ENCODE measurements at regions not wholly inside any gene's neighbourhood (a gene's known extent, or its start where the extent isn't known, plus 50 kb on each side); places are given as distances from the start of the nearest gene placed in this dataset.

DNA sequence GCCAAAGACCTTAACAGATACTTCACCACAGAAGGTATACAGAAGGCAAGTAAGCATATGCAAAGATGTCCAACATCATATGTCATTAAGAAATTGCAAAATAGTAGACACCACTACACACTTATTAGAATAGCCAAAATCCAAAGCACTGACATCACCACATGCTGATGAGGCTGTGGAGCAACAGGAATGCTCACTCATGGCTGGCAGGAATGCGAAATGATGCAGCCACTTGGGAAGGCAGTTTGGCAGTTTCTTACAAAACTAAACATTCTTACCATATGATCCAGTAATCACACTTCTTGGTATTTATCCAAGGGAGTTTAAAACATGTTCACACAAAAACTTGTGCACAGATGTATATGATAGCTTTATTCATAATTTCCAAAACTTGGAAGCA is 261.2 kb upstream of the AJAP1 start:
- H3K36me3 ChIP-seq (ENCODE audit: insufficient read depth, low read length), result no peaks in the 10 kb centered on the region
- H3K4me3 ChIP-seq (ENCODE audit: low read length), result no peak overlapping the region
- H3K27me3 ChIP-seq (ENCODE audit: insufficient read depth, low read length, poor library complexity, severe bottlenecking), result no peaks in the 10 kb centered on the region
- H3K27ac ChIP-seq (ENCODE audit: low read depth, low read length), result no peak overlapping the region
- H3K4me1 ChIP-seq (ENCODE audit: insufficient read depth, low read length), result no peaks in the 10 kb centered on the region
- POLR2A ChIA-PET, result no interaction called here
- no peaks in the 10 kb centered on the region for H3K4me1 Mint-ChIP-seq
- CTCF ChIA-PET, result no interaction called here
- H3K9me3 ChIP-seq (ENCODE audit: low read length), result no peaks in the 10 kb centered on the region
- peaks cover 6 to 12% (median 10%) of the 10 kb centered on the region in 5 donors for H3K9me3 Mint-ChIP-seq
- no peaks in the 10 kb centered on the region for H3K36me3 Mint-ChIP-seq
- H3K27me3 Mint-ChIP-seq, result peaks cover 2 to 11% of the 10 kb centered on the region in 2 donors
- DNase-seq, result no peak
- no peak overlapping the region for H3K27ac Mint-ChIP-seq
- no peak overlapping the region for H3K4me3 Mint-ChIP-seq

DNA sequence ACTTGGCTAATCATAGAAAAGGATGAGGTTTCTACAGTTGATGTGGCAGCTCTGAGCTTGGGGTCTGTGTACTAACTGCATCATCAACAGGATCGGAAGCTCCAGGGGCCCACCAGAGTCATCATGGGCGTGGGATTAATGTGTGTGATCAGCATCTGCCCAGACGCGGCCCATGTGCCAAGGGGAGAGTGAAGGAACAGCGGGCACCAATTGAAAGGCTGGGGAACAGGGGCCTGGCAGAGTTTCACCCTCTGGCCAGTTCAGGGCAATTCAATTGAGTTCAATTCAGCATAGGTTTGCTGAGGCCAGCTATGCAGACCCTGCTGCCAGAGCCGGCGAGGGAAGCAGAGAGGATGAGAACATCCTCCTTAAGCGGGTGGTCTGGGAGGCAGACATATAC is 260.0 kb upstream of the AJAP1 start:
- Histone ChIP-seq H3K9me3 (ENCODE audit: low read length) (no peaks in the 10 kb centered on the region), H3K27me3 (ENCODE audit: insufficient read depth, low read length, poor library complexity, severe bottlenecking) (no peaks in the 10 kb centered on the region), H3K27ac (ENCODE audit: low read depth, low read length) (no peak overlapping the region), H3K4me1 (ENCODE audit: insufficient read depth, low read length) (no peaks in the 10 kb centered on the region), H3K36me3 (ENCODE audit: insufficient read depth, low read length) (no peaks in the 10 kb centered on the region), H3K4me3 (ENCODE audit: low read length) (no peak overlapping the region)
- no peaks in the 10 kb centered on the region for H3K4me1 Mint-ChIP-seq
- ChIA-PET CTCF (no interaction called here), POLR2A (no interaction called here)
- no peak overlapping the region for H3K27ac Mint-ChIP-seq
- DNase-seq, result no peak
- no peaks in the 10 kb centered on the region for H3K36me3 Mint-ChIP-seq
- H3K4me3 Mint-ChIP-seq, result no peak overlapping the region
- peaks cover 2 to 11% of the 10 kb centered on the region in 2 donors for H3K27me3 Mint-ChIP-seq
- peaks cover 6 to 12% (median 10%) of the 10 kb centered on the region in 5 donors for H3K9me3 Mint-ChIP-seq

- peaks cover 0 to 11% of the 10 kb centered on the region in 2 donors for H3K27me3 Mint-ChIP-seq
- H3K4me1 ChIP-seq (ENCODE audit: insufficient read depth, low read length), result no peaks in the 10 kb centered on the region
- no peaks in the 10 kb centered on the region for H3K36me3 Mint-ChIP-seq
- H3K4me3 Mint-ChIP-seq, result no peak overlapping the region
- CTCF ChIA-PET, result no interaction called here
- H3K4me3 ChIP-seq (ENCODE audit: low read length), result no peak overlapping the region
- no peaks in the 10 kb centered on the region for H3K9me3 ChIP-seq (ENCODE audit: low read length)
- peaks cover 6 to 12% (median 10%) of the 10 kb centered on the region in 5 donors for H3K9me3 Mint-ChIP-seq
- no peaks in the 10 kb centered on the region for H3K4me1 Mint-ChIP-seq
- no peak overlapping the region for H3K27ac ChIP-seq (ENCODE audit: low read depth, low read length)
- H3K27ac Mint-ChIP-seq, result no peak overlapping the region
- no peaks in the 10 kb centered on the region for H3K36me3 ChIP-seq (ENCODE audit: insufficient read depth, low read length)
- POLR2A ChIA-PET, result no interaction called here
- H3K27me3 ChIP-seq (ENCODE audit: insufficient read depth, low read length, poor library complexity, severe bottlenecking), result no peaks in the 10 kb centered on the region
- DNase-seq, result no peak
These were observed 259.3 kb upstream of the AJAP1 start for GRCh38 chr1:4395158-4395557.

GRCh38 chr1:4395676-4396075 is 258.7 kb upstream of the AJAP1 start:
- Histone ChIP-seq H3K9me3 (ENCODE audit: low read length) (no peaks in the 10 kb centered on the region), H3K27me3 (ENCODE audit: insufficient read depth, low read length, poor library complexity, severe bottlenecking) (no peaks in the 10 kb centered on the region), H3K4me1 (ENCODE audit: insufficient read depth, low read length) (no peaks in the 10 kb centered on the region), H3K36me3 (ENCODE audit: insufficient read depth, low read length) (no peaks in the 10 kb centered on the region), H3K4me3 (ENCODE audit: low read length) (no peak overlapping the region), H3K27ac (ENCODE audit: low read depth, low read length) (no peak overlapping the region)
- Mint-ChIP-seq H3K36me3 (no peaks in the 10 kb centered on the region), H3K9me3 (peaks cover 6 to 12% (median 10%) of the 10 kb centered on the region in 5 donors), H3K4me3 (no peak overlapping the region), H3K27ac (no peak overlapping the region), H3K27me3 (peaks cover 0 to 11% of the 10 kb centered on the region in 2 donors), H3K4me1 (no peaks in the 10 kb centered on the region)
- CTCF ChIA-PET, result no interaction called here
- POLR2A ChIA-PET, result no interaction called here
- no peak for DNase-seq

- Histone ChIP-seq H3K27ac (ENCODE audit: low read depth, low read length) (no peak overlapping the region), H3K27me3 (ENCODE audit: insufficient read depth, low read length, poor library complexity, severe bottlenecking) (no peaks in the 10 kb centered on the region), H3K36me3 (ENCODE audit: insufficient read depth, low read length) (no peaks in the 10 kb centered on the region), H3K4me1 (ENCODE audit: insufficient read depth, low read length) (no peaks in the 10 kb centered on the region), H3K9me3 (ENCODE audit: low read length) (no peaks in the 10 kb centered on the region), H3K4me3 (ENCODE audit: low read length) (no peak overlapping the region)
- Mint-ChIP-seq H3K36me3 (no peaks in the 10 kb centered on the region), H3K27me3 (peaks cover 1 to 6% of the 10 kb centered on the region in 2 donors), H3K27ac (no peak overlapping the region), H3K4me3 (no peak overlapping the region), H3K4me1 (no peaks in the 10 kb centered on the region), H3K9me3 (peaks cover 6 to 12% (median 8%) of the 10 kb centered on the region in 5 donors)
- ChIA-PET CTCF (no interaction called here), POLR2A (no interaction called here)
- DNase-seq, result no peak
These were observed 257.9 kb upstream of the AJAP1 start for GRCh38 chr1:4396551-4396950.

DNA sequence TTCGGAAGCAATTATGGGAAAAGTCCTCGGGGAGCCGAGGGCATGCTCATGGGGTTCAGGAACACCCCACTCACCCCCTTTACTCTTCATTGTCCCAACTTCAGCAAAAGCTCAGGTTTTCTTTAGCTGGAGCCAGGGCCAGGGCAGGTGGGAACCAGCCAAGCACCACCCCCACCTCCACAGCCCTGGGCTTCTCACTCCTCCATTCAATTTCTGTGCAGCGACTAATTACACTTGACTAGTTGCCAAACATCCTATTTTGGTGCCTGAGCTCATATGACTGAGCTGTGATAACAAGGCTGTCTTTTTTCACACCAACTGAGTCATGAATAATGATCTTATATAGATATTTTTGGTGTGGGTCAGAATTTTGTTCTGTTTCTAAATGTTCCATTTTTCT is 257.2 kb upstream of the AJAP1 start:
- no peak overlapping the region for H3K4me3 ChIP-seq (ENCODE audit: low read length)
- Mint-ChIP-seq H3K27ac (no peak overlapping the region), H3K4me3 (no peak overlapping the region), H3K36me3 (no peaks in the 10 kb centered on the region), H3K27me3 (peaks cover 1 to 5% of the 10 kb centered on the region in 2 donors), H3K9me3 (peaks cover 4 to 12% (median 8%) of the 10 kb centered on the region in 5 donors), H3K4me1 (no peaks in the 10 kb centered on the region)
- CTCF ChIA-PET, result no interaction called here
- H3K4me1 ChIP-seq (ENCODE audit: insufficient read depth, low read length), result no peaks in the 10 kb centered on the region
- H3K27ac ChIP-seq (ENCODE audit: low read depth, low read length), result no peak overlapping the region
- no peaks in the 10 kb centered on the region for H3K36me3 ChIP-seq (ENCODE audit: insufficient read depth, low read length)
- no peaks in the 10 kb centered on the region for H3K9me3 ChIP-seq (ENCODE audit: low read length)
- no peaks in the 10 kb centered on the region for H3K27me3 ChIP-seq (ENCODE audit: insufficient read depth, low read length, poor library complexity, severe bottlenecking)
- no peak for DNase-seq
- POLR2A ChIA-PET, result no interaction called here

DNA sequence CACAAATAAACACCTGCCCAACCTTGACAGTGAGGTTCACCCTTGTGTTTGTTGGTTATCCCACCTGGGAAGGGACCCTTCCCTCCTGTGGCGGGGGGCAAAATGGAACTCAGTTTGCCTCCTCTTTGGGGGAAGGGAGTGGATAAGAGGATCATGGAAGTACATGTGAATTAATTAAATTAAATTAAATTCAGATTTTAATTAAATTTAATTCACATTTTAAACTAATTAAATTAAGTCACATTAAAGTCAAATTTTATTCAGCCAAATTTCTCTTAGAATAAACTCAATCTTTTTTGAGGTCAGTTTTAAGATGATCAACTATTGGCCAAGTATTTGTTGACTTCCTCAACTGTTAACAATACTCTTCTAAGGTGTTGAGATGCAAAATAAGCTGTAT is 252.4 kb upstream of the AJAP1 start:
- H3K9me3 ChIP-seq (ENCODE audit: low read length), result no peaks in the 10 kb centered on the region
- Mint-ChIP-seq H3K4me1 (no peaks in the 10 kb centered on the region), H3K36me3 (no peaks in the 10 kb centered on the region), H3K27me3 (peaks cover 0 to 8% of the 10 kb centered on the region in 2 donors), H3K9me3 (no peaks in the 10 kb centered on the region), H3K27ac (no peak overlapping the region), H3K4me3 (no peak overlapping the region)
- CTCF ChIA-PET, result no interaction called here
- H3K4me1 ChIP-seq (ENCODE audit: insufficient read depth, low read length), result no peaks in the 10 kb centered on the region
- no peaks in the 10 kb centered on the region for H3K36me3 ChIP-seq (ENCODE audit: insufficient read depth, low read length)
- no peaks in the 10 kb centered on the region for H3K27me3 ChIP-seq (ENCODE audit: insufficient read depth, low read length, poor library complexity, severe bottlenecking)
- DNase-seq, result no peak
- POLR2A ChIA-PET, result no interaction called here
- H3K27ac ChIP-seq (ENCODE audit: low read depth, low read length), result no peak overlapping the region
- H3K4me3 ChIP-seq (ENCODE audit: low read length), result no peak overlapping the region

GRCh38 chr1:4404854-4405590 is 249.4 kb upstream of the AJAP1 start:
- CTCF ChIA-PET, result no interaction called here
- Histone ChIP-seq H3K36me3 (ENCODE audit: insufficient read depth, low read length) (no peaks in the 10 kb centered on the region), H3K27ac (ENCODE audit: low read depth, low read length) (no peak overlapping the region), H3K27me3 (ENCODE audit: insufficient read depth, low read length, poor library complexity, severe bottlenecking) (no peaks in the 10 kb centered on the region), H3K4me1 (ENCODE audit: insufficient read depth, low read length) (no peaks in the 10 kb centered on the region), H3K9me3 (ENCODE audit: low read length) (no peaks in the 10 kb centered on the region), H3K4me3 (ENCODE audit: low read length) (no peak overlapping the region)
- H3K36me3 Mint-ChIP-seq, result no peaks in the 10 kb centered on the region
- DNase-seq, result no peak
- no peaks in the 10 kb centered on the region for H3K4me1 Mint-ChIP-seq
- H3K27me3 Mint-ChIP-seq, result peaks cover 0 to 8% of the 10 kb centered on the region in 2 donors
- no peak overlapping the region for H3K4me3 Mint-ChIP-seq
- no peaks in the 10 kb centered on the region for H3K9me3 Mint-ChIP-seq
- no peak overlapping the region for H3K27ac Mint-ChIP-seq
- POLR2A ChIA-PET, result no interaction called here

DNA sequence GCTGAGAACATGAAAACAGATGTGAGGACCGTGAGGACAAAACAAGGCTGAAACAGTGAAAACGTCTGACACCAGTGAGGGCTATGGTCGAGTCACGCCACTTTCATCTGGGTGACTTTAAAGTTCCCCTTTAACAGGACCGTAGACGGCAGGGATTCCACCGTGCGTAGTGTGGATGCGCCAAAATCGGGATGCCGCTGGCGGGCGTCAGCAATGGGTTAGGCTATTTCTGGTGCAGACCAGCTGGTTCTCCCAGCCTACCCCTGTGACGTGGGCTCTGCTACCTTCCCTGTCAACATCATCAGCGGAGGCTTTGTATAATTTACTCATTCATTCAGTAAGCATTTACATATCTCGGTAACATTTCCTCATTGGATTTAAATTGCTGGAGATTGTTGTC is 246.6 kb upstream of the AJAP1 start:
- Histone ChIP-seq H3K27ac (ENCODE audit: low read depth, low read length) (no peak overlapping the region), H3K9me3 (ENCODE audit: low read length) (no peaks in the 10 kb centered on the region), H3K4me1 (ENCODE audit: insufficient read depth, low read length) (no peaks in the 10 kb centered on the region), H3K36me3 (ENCODE audit: insufficient read depth, low read length) (no peaks in the 10 kb centered on the region), H3K4me3 (ENCODE audit: low read length) (no peak overlapping the region), H3K27me3 (ENCODE audit: insufficient read depth, low read length, poor library complexity, severe bottlenecking) (no peaks in the 10 kb centered on the region)
- Mint-ChIP-seq H3K4me1 (no peaks in the 10 kb centered on the region), H3K27ac (no peak overlapping the region), H3K36me3 (no peaks in the 10 kb centered on the region), H3K9me3 (no peaks in the 10 kb centered on the region), H3K4me3 (no peak overlapping the region), H3K27me3 (peaks cover 0 to 7% of the 10 kb centered on the region in 2 donors)
- CTCF ChIA-PET, result no interaction called here
- POLR2A ChIA-PET, result no interaction called here
- no peak for DNase-seq

Data from CD8-positive, alpha-beta memory T cell (primary cell).